ENCODE measurements at regions not wholly inside any gene's neighbourhood (a gene's known extent, or its start where the extent isn't known, plus 50 kb on each side); places are given as distances from the start of the nearest gene placed in this dataset.

DNA sequence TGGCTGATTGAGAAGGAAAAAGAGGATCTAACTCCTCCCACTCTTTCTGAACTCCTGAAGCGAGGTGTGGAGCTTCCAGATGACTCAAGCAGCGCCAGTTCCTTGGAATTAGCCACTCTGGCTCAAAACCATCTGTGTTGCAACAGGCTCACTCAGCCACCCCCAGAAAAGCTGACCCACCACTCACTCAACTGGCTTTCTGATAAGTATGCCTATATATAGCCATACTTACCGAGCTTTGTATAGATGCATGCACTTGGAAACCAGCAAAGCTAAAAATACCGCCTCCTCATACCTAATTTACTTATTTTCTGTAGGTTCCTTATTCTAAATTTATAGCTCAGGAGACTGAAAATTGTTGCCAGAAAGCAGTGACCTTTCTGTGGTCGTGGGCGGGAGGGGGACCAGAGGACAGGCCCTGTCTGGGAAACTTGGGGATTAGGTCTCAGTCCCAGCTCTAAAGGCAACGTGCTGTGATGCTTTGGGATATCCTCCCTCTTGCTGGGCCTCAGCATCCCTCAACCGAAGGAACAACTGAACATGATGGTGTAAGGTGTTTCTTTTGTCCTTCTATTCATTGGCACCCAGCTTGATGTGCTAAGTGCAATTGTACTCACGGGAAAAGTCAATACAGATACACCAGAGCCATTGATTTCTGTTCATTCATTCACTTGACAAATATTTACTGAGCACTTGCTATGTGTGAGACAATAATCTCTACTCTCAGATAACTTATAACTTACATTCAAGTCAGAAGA is 65.7 kb downstream of the NENF start:
- no TSS peak for BruUV-seq (replicated peaks)
- Histone ChIP-seq H3K36me3 (ENCODE audit: control insufficient read depth in 2 of 2, extremely low read depth in 1 of 2, insufficient read depth in 2 of 2, low read length in 2 of 2) (no peaks in the 10 kb centered on the region), H3K9ac (replicated peaks; ENCODE audit: extremely low read depth, insufficient read depth, low read length) (no peak overlapping the region), H3K9me3 (replicated peaks; ENCODE audit: control insufficient read depth, insufficient read depth, low read length) (no peaks in the 10 kb centered on the region), H3K4me2 (ENCODE audit: insufficient read depth, low read length) (no peak overlapping the region), H3K4me3 (replicated peaks in 1 of 3; ENCODE audit: insufficient read depth in 1 of 3, low read depth in 1 of 3, low read length in 3 of 3) (no peak overlapping the region), H3K4me1 (ENCODE audit: control insufficient read depth, extremely low read depth, insufficient read depth, low read length) (no peaks in the 10 kb centered on the region), H3K79me2 (ENCODE audit: control insufficient read depth, insufficient read depth, low read length) (no peaks in the 10 kb centered on the region), H3K9me1 (replicated peaks; ENCODE audit: control insufficient read depth, extremely low read depth, insufficient read depth, low read length) (no peaks in the 10 kb centered on the region), H4K20me1 (replicated peaks; ENCODE audit: control insufficient read depth, extremely low read depth, insufficient read depth, low read length) (no peaks in the 10 kb centered on the region), H2AFZ (ENCODE audit: low read depth, low read length) (no peak overlapping the region), H3K27me3 (ENCODE audit: control insufficient read depth in 2 of 2, insufficient read depth in 2 of 2, low read length in 2 of 2) (peaks cover 12 to 18% of the 10 kb centered on the region in 2 experiments), H3K27ac (ENCODE audit: insufficient read depth, low read depth, low read length) (no peak overlapping the region)
- ChIA-PET POLR2A (no interaction called here), CTCF (interaction anchor here (0.8 to 2.5 kb wide), 5 partner anchors 10 to 251 kb away, joined by 3 to 16 read pairs (median 3); no protein-coding TSS in a partner anchor)
- DNase-seq (ENCODE audit: low read depth, low spot score) = no peak
- TF ChIP-seq EZH2 (IDR thresholded peaks at IDR 0.05; ENCODE audit: borderline replicate concordance, low read depth, low read length, severe bottlenecking) (no peak), POLR2A (IDR thresholded peaks at IDR 0.05; ENCODE audit: low read depth, low read length) (no peak), FOS (IDR thresholded peaks at IDR 0.05; ENCODE audit: borderline replicate concordance, insufficient read depth, low read length) (no peak), POLR2AphosphoS5 (IDR thresholded peaks at IDR 0.05; ENCODE audit: insufficient read depth, low read depth, low read length) (no peak), JUN (IDR thresholded peaks at IDR 0.05; ENCODE audit: borderline replicate concordance, insufficient read depth, insufficient read length, low read depth) (no peak), GATA2 (IDR thresholded peaks at IDR 0.05; ENCODE audit: insufficient read depth, insufficient read length, low read depth, low read length) (no peak), MYC (IDR thresholded peaks at IDR 0.05; ENCODE audit: low read depth, low read length) (no peak)
- TF ChIP-seq, protein P1, sequence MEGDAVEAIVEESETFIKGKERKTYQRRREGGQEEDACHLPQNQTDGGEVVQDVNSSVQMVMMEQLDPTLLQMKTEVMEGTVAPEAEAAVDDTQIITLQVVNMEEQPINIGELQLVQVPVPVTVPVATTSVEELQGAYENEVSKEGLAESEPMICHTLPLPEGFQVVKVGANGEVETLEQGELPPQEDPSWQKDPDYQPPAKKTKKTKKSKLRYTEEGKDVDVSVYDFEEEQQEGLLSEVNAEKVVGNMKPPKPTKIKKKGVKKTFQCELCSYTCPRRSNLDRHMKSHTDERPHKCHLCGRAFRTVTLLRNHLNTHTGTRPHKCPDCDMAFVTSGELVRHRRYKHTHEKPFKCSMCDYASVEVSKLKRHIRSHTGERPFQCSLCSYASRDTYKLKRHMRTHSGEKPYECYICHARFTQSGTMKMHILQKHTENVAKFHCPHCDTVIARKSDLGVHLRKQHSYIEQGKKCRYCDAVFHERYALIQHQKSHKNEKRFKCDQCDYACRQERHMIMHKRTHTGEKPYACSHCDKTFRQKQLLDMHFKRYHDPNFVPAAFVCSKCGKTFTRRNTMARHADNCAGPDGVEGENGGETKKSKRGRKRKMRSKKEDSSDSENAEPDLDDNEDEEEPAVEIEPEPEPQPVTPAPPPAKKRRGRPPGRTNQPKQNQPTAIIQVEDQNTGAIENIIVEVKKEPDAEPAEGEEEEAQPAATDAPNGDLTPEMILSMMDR (IDR thresholded peaks at IDR 0.05; ENCODE audit: extremely low read depth in 1 of 2, insufficient read depth in 1 of 2, low read depth in 1 of 2, low read length in 2 of 2) = no peak
- TF ChIP-seq, protein P2, sequence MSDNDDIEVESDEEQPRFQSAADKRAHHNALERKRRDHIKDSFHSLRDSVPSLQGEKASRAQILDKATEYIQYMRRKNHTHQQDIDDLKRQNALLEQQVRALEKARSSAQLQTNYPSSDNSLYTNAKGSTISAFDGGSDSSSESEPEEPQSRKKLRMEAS (IDR thresholded peaks at IDR 0.05; ENCODE audit: insufficient read depth, insufficient read length) = no peak
- dilution Hi-C loops (cut with MboI; ENCODE audit: extremely low pct_ligation_motif_present, low sequenced_read_pairs) = no loop called here
- intact Hi-C loops (cut with micrococcal nuclease) = no loop called here
- FAIRE-seq = no peak

Data from endothelial cell of umbilical vein (primary cell).